ENCODE measurements at regions not wholly inside any gene's neighbourhood (a gene's known extent, or its start where the extent isn't known, plus 50 kb on each side); places are given as distances from the start of the nearest gene placed in this dataset.

DNA sequence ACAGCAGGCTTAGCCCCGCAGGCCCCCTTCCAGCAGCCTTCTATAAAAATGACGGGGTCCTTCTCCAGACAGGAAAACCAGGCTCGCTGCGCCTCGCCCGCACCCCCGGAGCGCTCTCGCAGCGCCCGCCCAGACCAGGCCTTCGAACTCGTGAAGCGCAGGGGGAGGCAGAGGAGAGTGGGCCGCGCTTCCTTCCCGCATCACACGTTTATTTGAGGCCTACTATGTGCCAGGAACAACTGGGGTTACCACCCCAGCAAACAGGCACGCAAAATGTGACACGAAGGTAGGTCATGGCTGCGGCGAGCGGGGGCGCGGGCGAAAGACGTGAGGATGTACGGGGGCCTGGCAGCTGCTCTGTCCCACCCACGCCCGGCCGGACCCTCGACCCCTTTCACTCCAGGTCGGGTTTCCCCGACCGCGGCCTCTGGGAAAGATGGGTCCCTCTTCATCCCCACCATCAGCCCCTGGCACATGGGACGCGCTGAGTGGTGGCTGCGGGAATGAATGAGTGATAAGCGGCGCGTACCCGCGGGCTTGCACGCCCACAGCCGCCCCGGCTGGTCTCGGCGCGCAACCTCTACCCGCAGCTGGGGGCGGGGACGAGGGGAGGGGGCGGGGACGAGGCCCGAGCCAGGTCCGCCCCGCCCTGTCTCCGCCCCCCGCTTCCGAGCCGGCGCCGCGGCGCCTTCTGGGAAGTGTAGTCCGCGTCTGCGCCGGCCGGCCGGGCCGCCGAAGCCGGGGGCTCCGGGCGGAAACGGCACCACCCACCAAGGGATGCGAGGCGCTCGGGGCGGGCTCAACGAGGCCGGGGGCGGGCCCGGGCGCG is 59.1 kb downstream of the ZNF467 start:
- peak overlapping the region; percentile 94 for H2AFZ ChIP-seq (ENCODE audit: low read length)
- no peak overlapping the region for H3K27ac ChIP-seq (ENCODE audit: low read depth, low read length)
- peaks cover 2% of the 10 kb centered on the region for H3K9me3 ChIP-seq (ENCODE audit: low read depth, low read length)
- peak overlapping the region; percentile 80 for H3K4me3 ChIP-seq (ENCODE audit: insufficient read depth, low read length)
- H3K4me2 ChIP-seq (ENCODE audit: insufficient read depth, low read length): peak overlapping the region; percentile 87
- H3K79me2 ChIP-seq (ENCODE audit: insufficient read depth, low read length): no peaks in the 10 kb centered on the region
- no peaks in the 10 kb centered on the region for H3K36me3 ChIP-seq (ENCODE audit: insufficient read depth, low read length)
- TF ChIP-seq CTCF (IDR thresholded peaks at IDR 0.05; ENCODE audit: extremely low read depth, low read depth, low read length): no peak
- peaks cover 12% of the 10 kb centered on the region for H3K4me1 ChIP-seq (ENCODE audit: insufficient read depth, low read length)
- H3K27me3 ChIP-seq (ENCODE audit: insufficient read depth, low read length): no peaks in the 10 kb centered on the region
- peak; percentile 99 for DNase-seq (ENCODE audit: insufficient read length, low spot score, missing footprints)
- H4K20me1 ChIP-seq (ENCODE audit: insufficient read depth, low read length): peaks cover 5% of the 10 kb centered on the region

GRCh38 chr7:149713731-149714068 is 59.7 kb downstream of the ZNF467 start:
- no peak overlapping the region for H3K27ac ChIP-seq (ENCODE audit: low read depth, low read length)
- no peaks in the 10 kb centered on the region for H3K79me2 ChIP-seq (ENCODE audit: insufficient read depth, low read length)
- no peaks in the 10 kb centered on the region for H4K20me1 ChIP-seq (ENCODE audit: insufficient read depth, low read length)
- DNase-seq (ENCODE audit: insufficient read length, low spot score, missing footprints): no peak
- H3K4me2 ChIP-seq (ENCODE audit: insufficient read depth, low read length): peak overlapping the region; percentile 87
- no peak for TF ChIP-seq CTCF (IDR thresholded peaks at IDR 0.05; ENCODE audit: extremely low read depth, low read depth, low read length)
- H3K4me1 ChIP-seq (ENCODE audit: insufficient read depth, low read length): peaks cover 9% of the 10 kb centered on the region
- H3K27me3 ChIP-seq (ENCODE audit: insufficient read depth, low read length): no peaks in the 10 kb centered on the region
- H3K36me3 ChIP-seq (ENCODE audit: insufficient read depth, low read length): no peaks in the 10 kb centered on the region
- H3K9me3 ChIP-seq (ENCODE audit: low read depth, low read length): peaks cover 2% of the 10 kb centered on the region
- H3K4me3 ChIP-seq (ENCODE audit: insufficient read depth, low read length): peak overlapping the region; percentile 80
- peak overlapping the region; percentile 94 for H2AFZ ChIP-seq (ENCODE audit: low read length)

- peaks cover 2% of the 10 kb centered on the region for H3K9me3 ChIP-seq (ENCODE audit: low read depth, low read length)
- H4K20me1 ChIP-seq (ENCODE audit: insufficient read depth, low read length): no peaks in the 10 kb centered on the region
- no peak overlapping the region for H3K4me2 ChIP-seq (ENCODE audit: insufficient read depth, low read length)
- no peaks in the 10 kb centered on the region for H3K27me3 ChIP-seq (ENCODE audit: insufficient read depth, low read length)
- peak; percentile 47 for DNase-seq (ENCODE audit: insufficient read length, low spot score, missing footprints)
- H3K4me3 ChIP-seq (ENCODE audit: insufficient read depth, low read length): no peak overlapping the region
- TF ChIP-seq CTCF (IDR thresholded peaks at IDR 0.05; ENCODE audit: extremely low read depth, low read depth, low read length): no peak
- no peak overlapping the region for H2AFZ ChIP-seq (ENCODE audit: low read length)
- no peaks in the 10 kb centered on the region for H3K79me2 ChIP-seq (ENCODE audit: insufficient read depth, low read length)
- H3K36me3 ChIP-seq (ENCODE audit: insufficient read depth, low read length): no peaks in the 10 kb centered on the region
- H3K27ac ChIP-seq (ENCODE audit: low read depth, low read length): no peak overlapping the region
- peaks cover 9% of the 10 kb centered on the region for H3K4me1 ChIP-seq (ENCODE audit: insufficient read depth, low read length)
Measured at GRCh38 chr7:149713061-149713730, 60.2 kb downstream of the ZNF467 start.

DNA sequence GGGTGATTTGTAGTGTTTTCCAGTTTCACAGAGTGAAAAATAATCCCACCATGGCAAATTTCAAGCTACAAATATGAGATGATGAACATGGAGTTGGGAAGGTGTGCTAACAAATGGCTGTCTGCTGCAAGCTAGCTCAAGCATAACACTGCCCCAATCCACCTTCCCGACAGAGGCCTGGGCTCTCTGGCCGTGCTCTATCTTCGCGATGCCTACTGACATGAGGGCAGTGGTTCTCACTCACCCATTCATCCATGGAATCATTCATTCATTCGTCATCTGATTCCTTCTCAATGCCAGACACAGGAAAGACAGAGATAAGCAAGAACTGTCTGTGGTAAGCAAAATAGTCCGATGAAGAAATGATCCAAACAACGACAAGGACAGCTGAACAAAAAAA is 65.4 kb downstream of the ZNF467 start:
- no peaks in the 10 kb centered on the region for H4K20me1 ChIP-seq (ENCODE audit: insufficient read depth, low read length)
- H3K27me3 ChIP-seq (ENCODE audit: insufficient read depth, low read length): no peaks in the 10 kb centered on the region
- no peak overlapping the region for H3K4me3 ChIP-seq (ENCODE audit: insufficient read depth, low read length)
- no peaks in the 10 kb centered on the region for H3K4me1 ChIP-seq (ENCODE audit: insufficient read depth, low read length)
- H3K79me2 ChIP-seq (ENCODE audit: insufficient read depth, low read length): no peaks in the 10 kb centered on the region
- DNase-seq (ENCODE audit: insufficient read length, low spot score, missing footprints): no peak
- H3K36me3 ChIP-seq (ENCODE audit: insufficient read depth, low read length): no peaks in the 10 kb centered on the region
- H3K4me2 ChIP-seq (ENCODE audit: insufficient read depth, low read length): no peak overlapping the region
- TF ChIP-seq CTCF (IDR thresholded peaks at IDR 0.05; ENCODE audit: extremely low read depth, low read depth, low read length): no peak
- peaks cover 2% of the 10 kb centered on the region for H3K9me3 ChIP-seq (ENCODE audit: low read depth, low read length)
- H3K27ac ChIP-seq (ENCODE audit: low read depth, low read length): no peak overlapping the region
- no peak overlapping the region for H2AFZ ChIP-seq (ENCODE audit: low read length)

Data from osteoblast (primary cell).